GM23248 (cell line): ENCODE measurements at regions not wholly inside any gene's neighbourhood (a gene's known extent, or its start where the extent isn't known, plus 50 kb on each side); places are given as distances from the start of the nearest gene placed in this dataset.

Experiments used
- DNase-seq: peaks from one replicate; pipeline ENCODE4 v3.0.0-alpha.2; 2015
- H2AFZ ChIP-seq: fragments of 200-600 bp; sonication (generic); 2 replicates; pipeline ENCODE4 v1.6.1; 2016; ENCODE audit warnings: antibody characterized with exemption
- H3F3A ChIP-seq: fragments of 200-600 bp; sonication (generic); 2 replicates; pipeline ENCODE4 v1.6.1; 2016; ENCODE audit warnings: mild to moderate bottlenecking, antibody characterized with exemption, mixed run types; ENCODE audit not compliant: insufficient read depth
- H3K27ac ChIP-seq: fragments of 200-600 bp; sonication (generic); 2 replicates; pipeline ENCODE4 v1.5.1; 2016; ENCODE audit warnings: mild to moderate bottlenecking
- H3K27me3 ChIP-seq: fragments of 200-600 bp; sonication (generic); replicated peaks from 2 replicates; pipeline ENCODE4 v1.6.1; 2016; ENCODE audit warnings: mild to moderate bottlenecking; ENCODE audit not compliant: insufficient read depth
- H3K36me3 ChIP-seq: fragments of 200-600 bp; sonication (generic); 2 replicates; pipeline ENCODE4 v1.6.1; 2016; ENCODE audit warnings: low read depth, mild to moderate bottlenecking
- H3K4me1 ChIP-seq: fragments of 200-600 bp; sonication (generic); 2 replicates; pipeline ENCODE4 v1.6.1; 2016; ENCODE audit warnings: mild to moderate bottlenecking; ENCODE audit not compliant: insufficient read depth
- H3K4me2 ChIP-seq: fragments of 200-600 bp; sonication (generic); one replicate; pipeline ENCODE4 v1.6.1; 2016; ENCODE audit warnings: mild to moderate bottlenecking; ENCODE audit not compliant: unreplicated experiment
- H3K4me3 ChIP-seq: fragments of 200-600 bp; sonication (generic); 2 replicates; pipeline ENCODE4 v1.5.1; 2016; ENCODE audit warnings: mild to moderate bottlenecking
- H3K79me2 ChIP-seq: fragments of 200-600 bp; sonication (generic); 2 replicates; pipeline ENCODE4 v1.6.1; 2016; ENCODE audit warnings: mild to moderate bottlenecking; ENCODE audit not compliant: insufficient read depth
- H3K9ac ChIP-seq: fragments of 200-600 bp; sonication (generic); 2 replicates; pipeline ENCODE4 v1.6.1; 2016; ENCODE audit warnings: mild to moderate bottlenecking
- H3K9me2 ChIP-seq: fragments of 200-600 bp; sonication (generic); 2 replicates; pipeline ENCODE4 v1.6.1; 2016; ENCODE audit warnings: mixed run types, mild to moderate bottlenecking, moderate library complexity; ENCODE audit not compliant: insufficient read depth
- H3K9me3 ChIP-seq: fragments of 200-600 bp; sonication (generic); one replicate; pipeline ENCODE4 v1.6.1; 2017; ENCODE audit warnings: low read depth
- H4K20me1 ChIP-seq: fragments of 200-600 bp; sonication (generic); 2 replicates; pipeline ENCODE4 v1.6.0; 2016; ENCODE audit not compliant: insufficient read depth
- EZH2 ChIP-seq: fragments of 200-600 bp; sonication (generic); IDR thresholded peaks from 2 replicates; pipeline ENCODE4 v1.6.1; 2018; ENCODE audit warnings: antibody characterized with exemption, mild to moderate bottlenecking; ENCODE audit not compliant: insufficient read depth, poor library complexity, severe bottlenecking
- EZH2phosphoT487 ChIP-seq: fragments of 200-600 bp; sonication (generic); IDR thresholded peaks from 2 replicates; pipeline ENCODE4 v1.6.1; 2018; ENCODE audit warnings: antibody characterized with exemption, moderate library complexity, mild to moderate bottlenecking, low read depth; ENCODE audit not compliant: insufficient read depth
- WGBS, 2 experiments: methylation state at CpG; one replicate each; pipeline ENCODE4 v1.1.6; 2015 to 2017; ENCODE audit warnings: low lambda C conversion rate in 2 of 2, low coverage in 1 of 2; ENCODE audit errors: missing lambda C conversion rate in 2 of 2; 5-methylcytosine and 5-hydroxymethylcytosine counted together
- in situ Hi-C: fragments of 300-500 bp; cut with MboI; formaldehyde crosslinking; loops from 2 replicates; pipeline ENCODE4 v1.15.0; 2020

DNA sequence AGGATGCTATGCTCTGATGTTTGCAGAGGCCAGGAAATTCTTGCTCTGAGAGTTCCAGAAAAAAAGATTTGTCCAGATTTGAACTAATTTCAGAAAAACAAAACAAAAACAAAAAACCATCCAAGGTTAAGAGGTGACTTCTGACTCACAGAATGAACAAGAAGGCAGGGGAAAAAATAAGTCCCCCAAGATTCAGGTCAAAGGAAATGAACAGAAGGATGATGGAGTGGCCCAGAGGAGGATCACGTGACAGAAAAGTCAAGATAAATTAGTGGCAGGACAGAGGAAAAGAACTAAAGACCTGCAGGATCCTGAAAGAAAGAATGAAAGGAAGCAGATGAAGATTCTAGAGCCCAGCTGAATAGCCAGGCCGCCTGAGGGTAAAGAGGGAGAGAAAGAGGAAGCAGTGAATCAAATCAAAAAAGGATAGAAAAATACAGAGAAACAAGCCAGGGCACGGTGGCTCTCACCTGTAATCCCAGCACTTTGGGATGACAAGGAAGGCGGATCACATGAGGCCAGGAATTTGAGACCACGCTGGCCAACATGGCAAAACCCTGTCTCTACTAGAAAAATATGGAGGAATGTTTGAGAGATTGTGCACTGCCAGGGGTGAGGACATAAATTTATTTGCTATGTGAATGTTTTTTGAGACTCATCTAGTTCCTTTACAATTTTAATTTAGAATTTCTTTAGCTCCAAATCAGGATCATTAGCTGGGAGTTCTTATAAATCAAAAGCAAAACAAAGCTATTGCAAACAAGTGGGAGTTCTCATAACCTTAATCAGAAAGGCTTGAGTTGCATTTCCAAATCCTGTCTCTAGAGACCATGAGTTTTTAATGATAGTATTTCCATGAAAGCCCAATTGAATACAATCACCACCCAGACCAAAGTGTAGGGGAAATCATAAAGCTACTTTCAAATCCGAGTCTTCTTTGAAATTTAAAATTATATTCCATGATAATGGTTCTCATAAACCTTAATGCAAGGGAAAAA lies 217.1 kb upstream of the PLEKHG7 start:
- TF ChIP-seq EZH2phosphoT487 = no peak
- TF ChIP-seq EZH2 = no peak
- no peaks in the 10 kb centered on the region for H3K36me3 ChIP-seq
- no peaks in the 10 kb centered on the region for H3K27me3 ChIP-seq
- H2AFZ ChIP-seq = no peak overlapping the region
- no peaks in the 10 kb centered on the region for H4K20me1 ChIP-seq
- H3K4me3 ChIP-seq = no peak overlapping the region
- H3K9me3 ChIP-seq = no peaks in the 10 kb centered on the region
- no peaks in the 10 kb centered on the region for H3K9me2 ChIP-seq
- no peaks in the 10 kb centered on the region for H3F3A ChIP-seq
- H3K9ac ChIP-seq = no peak overlapping the region
- H3K4me1 ChIP-seq = no peaks in the 10 kb centered on the region
- H3K4me2 ChIP-seq = no peak overlapping the region
- H3K79me2 ChIP-seq = no peaks in the 10 kb centered on the region
- peak; percentile 6 for DNase-seq
- H3K27ac ChIP-seq = no peak overlapping the region
- WGBS, 2 experiments = 60 to 63% methylated on average over 6 of the region's 6 CpGs
- in situ Hi-C loops = no loop called here

DNA sequence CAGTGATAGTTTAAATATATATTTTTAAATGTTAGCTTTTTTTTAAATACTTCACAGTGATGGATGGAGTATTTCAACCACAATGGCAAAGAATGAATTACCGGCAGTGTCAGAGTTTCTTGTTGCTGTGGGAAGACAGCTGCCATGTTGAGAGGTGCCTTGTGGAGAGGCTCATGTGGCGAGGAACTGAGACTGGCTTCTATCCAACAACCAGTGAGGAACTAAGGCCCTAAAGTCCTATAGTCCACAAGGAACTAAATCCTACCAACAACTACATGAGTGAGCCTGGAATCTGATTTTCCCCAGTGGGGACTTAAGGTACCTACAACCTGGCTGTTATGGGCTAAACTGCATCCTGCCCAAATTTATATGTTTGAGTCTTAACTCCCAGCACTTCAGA lies 220.2 kb upstream of the PLEKHG7 start:
- no peak overlapping the region for H3K9ac ChIP-seq
- no peak overlapping the region for H3K4me2 ChIP-seq
- H3K36me3 ChIP-seq = no peaks in the 10 kb centered on the region
- H3K9me3 ChIP-seq = no peaks in the 10 kb centered on the region
- H3K27ac ChIP-seq = no peak overlapping the region
- no peaks in the 10 kb centered on the region for H3K9me2 ChIP-seq
- 93 to 97% methylated on average over 2 of the region's 2 CpGs for WGBS, 2 experiments
- no peak overlapping the region for H3K4me3 ChIP-seq
- H2AFZ ChIP-seq = no peak overlapping the region
- no peaks in the 10 kb centered on the region for H3K79me2 ChIP-seq
- in situ Hi-C loops = no loop called here
- H4K20me1 ChIP-seq = no peaks in the 10 kb centered on the region
- TF ChIP-seq EZH2phosphoT487 = no peak
- no peak for TF ChIP-seq EZH2
- H3K27me3 ChIP-seq = no peaks in the 10 kb centered on the region
- no peaks in the 10 kb centered on the region for H3K4me1 ChIP-seq
- no peaks in the 10 kb centered on the region for H3F3A ChIP-seq
- no peak for DNase-seq

DNA sequence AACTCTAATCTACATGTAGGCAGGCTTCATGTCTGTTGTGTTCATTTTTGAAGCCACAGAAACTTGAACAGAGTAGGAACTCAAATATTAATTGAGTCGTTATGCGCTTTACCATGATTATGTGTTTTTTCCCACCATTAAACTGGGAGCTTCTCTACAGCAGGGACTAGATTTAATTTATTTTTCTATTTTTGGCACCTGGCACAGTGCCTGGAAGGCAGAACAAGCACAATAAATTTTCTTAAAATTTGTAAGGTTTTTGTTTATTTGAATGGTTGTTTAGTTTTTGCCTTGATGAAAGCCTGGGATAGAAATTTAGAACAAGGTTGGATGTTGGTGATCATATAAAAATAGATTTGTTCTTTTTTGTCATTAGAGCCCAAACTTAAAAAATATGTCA lies 221.7 kb upstream of the PLEKHG7 start:
- 82 to 93% methylated on average over 2 of the region's 2 CpGs for WGBS, 2 experiments
- Histone ChIP-seq H3K4me1 (no peaks in the 10 kb centered on the region), H3K9ac (no peak overlapping the region), H3K4me2 (no peak overlapping the region), H3K79me2 (no peaks in the 10 kb centered on the region), H3K9me3 (no peaks in the 10 kb centered on the region), H3K27me3 (no peaks in the 10 kb centered on the region), H3K27ac (no peak overlapping the region), H3F3A (no peaks in the 10 kb centered on the region), H3K36me3 (no peaks in the 10 kb centered on the region), H3K4me3 (no peak overlapping the region), H3K9me2 (no peaks in the 10 kb centered on the region), H4K20me1 (no peaks in the 10 kb centered on the region), H2AFZ (no peak overlapping the region)
- in situ Hi-C loops = no loop called here
- DNase-seq = no peak
- TF ChIP-seq EZH2 (no peak), EZH2phosphoT487 (no peak)

DNA sequence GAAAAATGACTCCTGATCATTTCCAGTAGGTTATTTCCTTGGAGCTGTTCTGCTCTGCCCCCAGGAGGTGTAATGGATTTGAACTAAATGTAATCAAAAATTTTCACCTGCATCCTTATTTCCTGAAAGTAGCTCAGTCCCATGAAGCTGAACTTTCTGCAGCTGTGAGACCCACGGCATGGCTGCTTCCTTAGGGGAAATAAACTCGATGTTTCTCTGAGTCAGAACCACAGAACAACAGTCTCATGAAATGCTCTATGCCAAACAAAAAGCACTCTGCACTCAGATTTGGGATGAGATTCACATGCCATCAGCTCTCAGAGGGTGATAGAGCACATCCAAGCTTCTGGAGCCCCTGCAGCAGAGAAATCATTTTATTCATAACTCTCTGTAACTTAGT lies 224.1 kb upstream of the PLEKHG7 start:
- Histone ChIP-seq H3K4me2 (no peak overlapping the region), H3F3A (no peaks in the 10 kb centered on the region), H3K79me2 (no peaks in the 10 kb centered on the region), H3K9me3 (no peaks in the 10 kb centered on the region), H3K4me1 (no peaks in the 10 kb centered on the region), H3K9ac (no peak overlapping the region), H3K27me3 (no peaks in the 10 kb centered on the region), H3K4me3 (no peak overlapping the region), H3K36me3 (no peaks in the 10 kb centered on the region), H3K27ac (no peak overlapping the region), H3K9me2 (no peaks in the 10 kb centered on the region), H4K20me1 (no peaks in the 10 kb centered on the region), H2AFZ (no peak overlapping the region)
- WGBS, 2 experiments = 70% methylated on average over 2 of the region's 2 CpGs
- TF ChIP-seq EZH2phosphoT487 = no peak
- TF ChIP-seq EZH2 = no peak
- DNase-seq = no peak
- in situ Hi-C loops = no loop called here
